GM13976 (cell line): ENCODE measurements at regions not wholly inside any gene's neighbourhood (a gene's known extent, or its start where the extent isn't known, plus 50 kb on each side); places are given as distances from the start of the nearest gene placed in this dataset.

Experiments
- DNase-seq: peaks from one replicate; pipeline ENCODE4 v3.0.0; 2012; ENCODE audit warnings: low spot score
- in situ Hi-C: fragments of 300-500 bp; cut with MboI; formaldehyde crosslinking; loops from one replicate; pipeline ENCODE4 v1.12.0; 2022; ENCODE audit warnings: low sequenced_read_pairs, mixed read lengths, inconsistent platforms; ENCODE audit not compliant: unreplicated experiment
- TF ChIP-seq, protein P1 (sequence below): IDR thresholded peaks from 2 replicates; pipeline ENCODE4 v1.5.1; 2012; ENCODE audit warnings: borderline replicate concordance, mild to moderate bottlenecking; ENCODE audit not compliant: insufficient read depth; ENCODE audit errors: extremely low read depth, missing control alignments, control extremely low read depth

DNA sequence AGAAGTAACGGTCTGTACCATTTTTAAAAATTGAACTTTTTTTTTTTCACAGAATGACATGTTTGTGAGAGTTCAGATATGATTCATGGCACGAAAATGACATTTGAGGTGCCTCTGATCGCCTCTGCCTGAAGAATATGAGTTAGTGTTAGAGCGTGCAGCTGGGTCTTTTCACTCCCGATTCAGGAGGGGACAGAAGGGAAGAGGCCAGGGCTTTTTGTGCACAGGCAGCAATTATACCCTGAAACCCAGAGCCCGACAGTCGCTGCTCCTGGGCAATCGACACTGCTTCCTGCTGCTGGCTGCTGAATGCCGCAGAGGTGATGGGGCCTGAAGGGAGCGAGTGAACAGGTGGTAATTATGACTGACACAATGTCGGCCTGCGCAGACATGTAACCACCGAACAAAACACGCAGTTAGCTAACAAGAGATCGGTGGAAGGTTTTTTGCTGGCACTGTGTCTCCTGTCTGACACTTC, 652.0 kb upstream of the NOX3 start:
- TF ChIP-seq, protein P1, sequence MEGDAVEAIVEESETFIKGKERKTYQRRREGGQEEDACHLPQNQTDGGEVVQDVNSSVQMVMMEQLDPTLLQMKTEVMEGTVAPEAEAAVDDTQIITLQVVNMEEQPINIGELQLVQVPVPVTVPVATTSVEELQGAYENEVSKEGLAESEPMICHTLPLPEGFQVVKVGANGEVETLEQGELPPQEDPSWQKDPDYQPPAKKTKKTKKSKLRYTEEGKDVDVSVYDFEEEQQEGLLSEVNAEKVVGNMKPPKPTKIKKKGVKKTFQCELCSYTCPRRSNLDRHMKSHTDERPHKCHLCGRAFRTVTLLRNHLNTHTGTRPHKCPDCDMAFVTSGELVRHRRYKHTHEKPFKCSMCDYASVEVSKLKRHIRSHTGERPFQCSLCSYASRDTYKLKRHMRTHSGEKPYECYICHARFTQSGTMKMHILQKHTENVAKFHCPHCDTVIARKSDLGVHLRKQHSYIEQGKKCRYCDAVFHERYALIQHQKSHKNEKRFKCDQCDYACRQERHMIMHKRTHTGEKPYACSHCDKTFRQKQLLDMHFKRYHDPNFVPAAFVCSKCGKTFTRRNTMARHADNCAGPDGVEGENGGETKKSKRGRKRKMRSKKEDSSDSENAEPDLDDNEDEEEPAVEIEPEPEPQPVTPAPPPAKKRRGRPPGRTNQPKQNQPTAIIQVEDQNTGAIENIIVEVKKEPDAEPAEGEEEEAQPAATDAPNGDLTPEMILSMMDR: no peak
- in situ Hi-C loops: no loop called here
- DNase-seq: no peak

DNA sequence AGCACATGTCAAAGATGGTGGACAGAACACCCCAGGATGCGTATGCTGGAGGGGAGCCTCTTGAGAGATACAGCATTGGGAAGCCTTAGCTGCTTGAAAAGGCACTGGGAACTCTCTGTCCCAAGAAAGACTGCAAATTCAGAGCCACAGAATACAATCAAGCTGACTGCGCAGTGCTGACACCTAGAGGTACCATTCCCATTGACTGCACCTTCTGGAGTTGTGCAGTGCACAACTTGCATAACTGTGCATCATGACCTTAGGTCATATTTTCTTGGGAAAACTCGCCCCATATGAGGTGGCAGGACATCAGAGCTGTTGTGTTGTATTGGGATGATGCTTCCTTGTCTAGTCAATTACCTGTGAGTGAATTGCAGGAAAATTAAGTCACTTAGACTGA, 646.5 kb upstream of the NOX3 start:
- in situ Hi-C loops: no loop called here
- TF ChIP-seq, protein P1: no peak
- DNase-seq: no peak

DNA sequence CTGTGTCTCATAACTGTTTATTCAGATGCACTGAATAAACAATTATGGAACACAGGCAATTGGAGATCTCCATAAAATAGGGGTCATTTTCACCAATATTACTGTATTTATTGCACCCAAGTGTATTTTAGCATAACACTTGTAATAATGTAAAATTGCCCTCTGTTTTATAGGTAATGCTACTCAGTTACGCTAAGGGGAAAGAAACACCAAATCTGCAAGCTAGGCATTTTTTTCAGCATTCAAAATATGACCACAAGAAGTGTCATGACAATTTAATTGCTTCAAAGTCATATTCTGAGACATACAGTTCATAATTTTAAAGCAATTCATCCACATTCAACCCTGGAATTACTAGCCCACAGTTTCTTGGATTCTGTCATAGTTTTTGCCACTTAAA, 643.2 kb upstream of the NOX3 start:
- TF ChIP-seq, protein P1: no peak
- in situ Hi-C loops: no loop called here
- no peak for DNase-seq

DNA sequence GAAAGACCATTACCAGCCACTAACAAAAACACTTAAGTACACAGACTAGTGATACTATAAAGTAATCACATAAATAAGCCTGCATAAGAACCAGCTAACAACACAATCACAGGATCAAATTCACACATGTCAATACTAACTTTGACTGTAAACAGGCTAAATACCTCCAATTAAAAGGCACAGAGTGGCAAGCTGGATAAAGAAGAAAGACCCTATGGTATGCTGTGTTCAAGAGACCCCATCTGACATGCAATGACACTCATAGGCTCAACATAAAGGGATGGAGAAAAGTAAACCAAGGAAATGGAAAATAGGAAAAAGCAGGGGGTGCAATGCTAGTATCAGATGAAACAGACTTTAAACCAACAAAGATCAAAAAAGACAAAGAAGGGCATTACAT, 631.8 kb upstream of the NOX3 start:
- in situ Hi-C loops: no loop called here
- no peak for DNase-seq
- TF ChIP-seq, protein P1: no peak

DNA sequence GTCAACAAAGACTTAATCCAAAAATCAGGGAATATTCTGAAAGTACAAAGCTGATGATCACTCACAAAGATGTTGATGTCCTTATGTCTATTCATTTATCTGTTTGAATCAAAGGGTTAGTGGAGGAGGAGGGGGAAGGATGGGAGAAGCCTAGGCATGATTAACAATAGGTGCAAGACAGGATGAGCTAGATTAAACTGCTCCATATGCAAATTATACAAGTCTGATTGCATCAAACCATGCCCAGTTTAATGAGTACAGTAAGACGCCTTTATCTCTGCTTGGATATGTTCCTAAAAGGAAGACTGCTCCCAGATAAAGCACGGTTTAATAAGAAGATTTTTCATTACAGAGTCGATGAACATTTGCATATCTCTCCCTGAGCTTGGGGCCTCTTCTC, 626.4 kb upstream of the NOX3 start:
- in situ Hi-C loops: no loop called here
- TF ChIP-seq, protein P1: no peak
- DNase-seq: no peak

DNA sequence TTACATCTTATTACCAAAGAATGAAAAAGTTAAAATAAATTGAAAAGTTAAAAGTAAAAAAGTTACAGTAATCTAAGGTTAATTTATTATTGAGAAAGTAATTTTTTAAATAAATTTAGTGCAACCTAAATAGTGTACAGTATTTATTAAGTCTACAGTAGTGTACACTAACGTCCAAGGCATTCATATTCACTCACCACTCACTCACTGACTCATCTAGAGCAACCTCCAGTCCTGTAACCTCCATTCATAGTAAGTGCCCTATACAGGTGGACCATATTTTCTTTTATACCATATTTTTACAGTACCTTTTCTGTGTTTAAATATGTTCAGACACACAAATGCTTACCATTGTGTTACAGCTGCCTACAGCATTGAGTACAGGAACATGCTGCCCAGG, 624.7 kb upstream of the NOX3 start:
- no peak for DNase-seq
- TF ChIP-seq, protein P1: no peak
- in situ Hi-C loops: no loop called here

DNA sequence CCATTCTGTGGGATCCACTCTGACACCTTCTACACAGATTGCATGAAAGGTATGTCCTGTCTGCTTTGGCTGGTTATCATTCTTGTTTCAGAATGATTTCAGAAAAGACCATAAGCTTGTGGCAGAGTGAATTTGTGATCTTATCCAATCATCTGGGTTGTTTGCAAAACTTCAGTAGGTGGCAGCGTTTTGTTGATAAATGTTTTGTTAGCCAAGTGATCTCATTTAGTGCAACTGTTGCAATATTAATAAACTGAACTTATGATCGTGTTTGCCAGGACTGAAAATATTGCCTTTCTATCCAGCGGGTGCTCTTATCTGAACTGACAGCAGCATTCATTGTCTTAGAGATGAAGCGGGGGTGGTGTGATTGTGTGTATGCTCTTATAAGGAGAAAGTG, 613.2 kb upstream of the NOX3 start:
- no peak for DNase-seq
- TF ChIP-seq, protein P1: no peak
- in situ Hi-C loops: no loop called here
